ENCODE measurements at regions not wholly inside any gene's neighbourhood (a gene's known extent, or its start where the extent isn't known, plus 50 kb on each side); places are given as distances from the start of the nearest gene placed in this dataset.

- DNase-seq: no peak
Measured at GRCh38 chr3:13168391-13168790, 95.2 kb upstream of the IQSEC1 start.

GRCh38 chr3:13167829-13168228, 94.6 kb upstream of the IQSEC1 start:
- no peak for DNase-seq

GRCh38 chr3:13167064-13167743, 94.0 kb upstream of the IQSEC1 start:
- DNase-seq: no peak

- DNase-seq: no peak
Measured at GRCh38 chr3:13166243-13167063, 93.2 kb upstream of the IQSEC1 start.

GRCh38 chr3:13165576-13165975, 92.3 kb upstream of the IQSEC1 start:
- DNase-seq: no peak

GRCh38 chr3:13164893-13165492, 91.8 kb upstream of the IQSEC1 start:
- no peak for DNase-seq

GRCh38 chr3:13163848-13164382, 90.7 kb upstream of the IQSEC1 start:
- DNase-seq: no peak

GRCh38 chr3:13162549-13163320, 89.5 kb upstream of the IQSEC1 start:
- no peak for DNase-seq

GRCh38 chr3:13161771-13162535, 88.7 kb upstream of the IQSEC1 start:
- no peak for DNase-seq

GRCh38 chr3:13161021-13161759, 88.0 kb upstream of the IQSEC1 start:
- no peak for DNase-seq

- no peak for DNase-seq
Measured at GRCh38 chr3:13160619-13161018, 87.4 kb upstream of the IQSEC1 start.

GRCh38 chr3:13159890-13160289, 86.7 kb upstream of the IQSEC1 start:
- no peak for DNase-seq

- no peak for DNase-seq
Measured at GRCh38 chr3:13158871-13159270, 85.6 kb upstream of the IQSEC1 start.

- DNase-seq: no peak
Measured at GRCh38 chr3:13158408-13158807, 85.2 kb upstream of the IQSEC1 start.

- DNase-seq: no peak
Measured at GRCh38 chr3:13157986-13158385, 84.8 kb upstream of the IQSEC1 start.

- DNase-seq: no peak
Measured at GRCh38 chr3:13152826-13153710, 79.8 kb upstream of the IQSEC1 start.

- no peak for DNase-seq
Measured at GRCh38 chr3:13150624-13151023, 77.4 kb upstream of the IQSEC1 start.

- no peak for DNase-seq
Measured at GRCh38 chr3:13149330-13150108, 76.3 kb upstream of the IQSEC1 start.

GRCh38 chr3:13148561-13149329, 75.5 kb upstream of the IQSEC1 start:
- DNase-seq: no peak
